HG03175 (cell line): ENCODE measurements at regions not wholly inside any gene's neighbourhood (a gene's known extent, or its start where the extent isn't known, plus 50 kb on each side); places are given as distances from the start of the nearest gene placed in this dataset.
"Not testable (repeated sequence)": the region's sequence is repeated elsewhere in the genome, so short reads cannot be mapped to it uniquely, and the experiment has no call there.

Experiments used
- ATAC-seq: cut with Tn5 transposase; IDR thresholded peaks from one replicate; pipeline ENCODE4 v1.9.1; 2021; ENCODE audit warnings: mild to moderate bottlenecking, moderate library complexity; ENCODE audit not compliant: unreplicated experiment

GRCh38 chr2:116917196-116917595 lies 897.3 kb upstream of the DDX18 start:
- no peak for ATAC-seq

- no peak for ATAC-seq
These were observed 895.9 kb upstream of the DDX18 start for GRCh38 chr2:116918574-116918973.

- no peak for ATAC-seq
These were observed 892.1 kb upstream of the DDX18 start for GRCh38 chr2:116922414-116922813.

GRCh38 chr2:116924509-116924908 lies 890.0 kb upstream of the DDX18 start:
- no peak for ATAC-seq

- ATAC-seq, result no peak
These were observed 879.2 kb upstream of the DDX18 start for GRCh38 chr2:116935097-116935814.

GRCh38 chr2:116948258-116948657 lies 866.2 kb upstream of the DDX18 start:
- ATAC-seq, result no peak

- ATAC-seq, result no peak
These were observed 865.2 kb upstream of the DDX18 start for GRCh38 chr2:116949249-116949648.

GRCh38 chr2:116952254-116952653 lies 862.2 kb upstream of the DDX18 start:
- ATAC-seq, result no peak

- no peak for ATAC-seq
These were observed 858.8 kb upstream of the DDX18 start for GRCh38 chr2:116955646-116956045.

GRCh38 chr2:116975608-116976007 lies 838.9 kb upstream of the DDX18 start:
- no peak for ATAC-seq

GRCh38 chr2:116979916-116980764 lies 834.4 kb upstream of the DDX18 start:
- no peak for ATAC-seq

- ATAC-seq, result no peak
These were observed 827.0 kb upstream of the DDX18 start for GRCh38 chr2:116987447-116987846.

- ATAC-seq, result no peak
These were observed 826.2 kb upstream of the DDX18 start for GRCh38 chr2:116988303-116988702.

GRCh38 chr2:117019357-117019756 lies 795.1 kb upstream of the DDX18 start:
- no peak for ATAC-seq

GRCh38 chr2:117027646-117028045 lies 786.8 kb upstream of the DDX18 start:
- no peak for ATAC-seq

GRCh38 chr2:117028708-117029107 lies 785.8 kb upstream of the DDX18 start:
- ATAC-seq, result not testable (repeated sequence)

- no peak for ATAC-seq
These were observed 758.8 kb upstream of the DDX18 start for GRCh38 chr2:117055499-117056375.

- no peak for ATAC-seq
These were observed 758.1 kb upstream of the DDX18 start for GRCh38 chr2:117056376-117056748.

GRCh38 chr2:117057016-117057415 lies 757.5 kb upstream of the DDX18 start:
- ATAC-seq, result no peak

GRCh38 chr2:117058366-117058765 lies 756.1 kb upstream of the DDX18 start:
- ATAC-seq, result peak; percentile 88

GRCh38 chr2:117064021-117064420 lies 750.5 kb upstream of the DDX18 start:
- no peak for ATAC-seq
